ENCODE measurements at regions not wholly inside any gene's neighbourhood (a gene's known extent, or its start where the extent isn't known, plus 50 kb on each side); places are given as distances from the start of the nearest gene placed in this dataset.
"Not testable (repeated sequence)": the region's sequence is repeated elsewhere in the genome, so short reads cannot be mapped to it uniquely, and the experiment has no call there.

DNA sequence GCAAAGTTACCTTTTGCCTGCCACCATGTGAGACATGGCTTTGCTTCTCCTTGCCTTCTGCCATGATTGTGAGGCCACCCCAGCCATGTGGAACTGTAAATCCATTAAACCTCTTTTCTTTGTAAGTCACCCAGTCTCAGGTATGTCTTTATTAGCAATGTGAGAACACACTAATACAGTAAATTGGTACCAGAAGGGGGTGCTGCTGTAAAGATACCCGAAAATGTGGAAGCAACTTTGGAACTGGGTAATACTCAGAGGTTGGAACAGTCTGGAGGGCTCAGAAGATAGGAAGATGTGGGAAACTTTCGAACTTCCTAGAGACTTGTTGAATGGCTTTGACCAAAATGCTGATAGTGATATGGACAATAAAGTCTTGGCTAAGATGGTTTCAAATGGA is 184.8 kb upstream of the LHX8 start:
- not testable (repeated sequence) for DNase-seq

DNA sequence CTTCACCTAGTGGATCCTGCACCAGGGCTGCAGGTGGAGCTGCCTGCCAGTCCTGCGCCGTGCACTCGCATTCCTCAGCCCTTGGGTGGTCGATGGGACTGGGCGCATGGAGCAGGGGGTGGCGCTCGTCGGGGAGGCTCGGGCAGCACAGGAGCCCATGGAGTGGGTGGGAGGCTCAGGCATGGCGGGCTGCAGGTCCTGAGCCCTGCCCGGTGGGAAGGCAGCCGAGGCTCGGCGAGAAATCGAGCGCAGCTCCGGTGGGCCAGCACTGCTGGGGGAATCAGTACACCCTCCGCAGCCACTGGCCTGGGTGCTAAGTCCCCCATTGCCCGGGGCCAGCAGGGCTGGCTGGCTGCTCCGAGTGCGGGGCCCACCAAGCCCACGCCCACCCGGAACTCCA is 182.2 kb upstream of the LHX8 start:
- not testable (repeated sequence) for DNase-seq

DNA sequence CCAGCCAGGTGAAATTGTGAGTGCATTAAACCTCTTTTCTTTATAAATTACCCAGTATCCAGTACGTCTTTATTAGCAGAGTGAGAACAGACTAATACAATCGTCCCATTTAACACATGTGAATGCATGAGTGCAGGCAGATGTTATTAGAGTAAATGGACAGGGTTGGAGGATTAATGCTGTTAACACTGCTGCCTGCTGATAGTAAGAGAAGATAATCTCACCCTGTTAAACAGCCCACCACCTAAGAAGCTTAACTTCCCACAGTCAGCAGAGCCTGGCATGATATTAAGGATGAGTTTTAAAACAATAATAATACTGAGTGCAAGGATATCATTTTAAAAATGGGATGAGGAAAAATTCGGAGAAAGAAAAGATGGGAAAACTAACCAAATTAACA is 181.4 kb upstream of the LHX8 start:
- DNase-seq: no peak

DNA sequence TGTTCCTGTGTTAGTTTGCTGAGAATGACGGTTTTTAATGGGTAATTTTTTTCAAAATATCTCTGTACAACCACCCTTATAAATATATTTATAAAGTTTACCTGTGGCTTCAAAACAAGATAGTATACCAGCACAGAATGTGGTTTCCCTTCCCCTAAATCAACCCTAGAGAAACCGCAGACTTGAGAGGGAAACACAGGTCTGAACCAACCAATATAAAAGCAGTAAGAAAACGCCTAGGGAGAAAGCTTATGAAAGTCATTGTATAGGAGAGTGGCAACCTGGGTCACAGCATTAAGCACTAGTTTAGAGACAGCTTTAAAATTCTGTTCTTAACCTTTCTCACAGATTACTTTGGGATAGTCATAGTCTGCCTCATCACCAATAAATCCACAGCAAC is 180.6 kb upstream of the LHX8 start:
- DNase-seq: no peak

DNA sequence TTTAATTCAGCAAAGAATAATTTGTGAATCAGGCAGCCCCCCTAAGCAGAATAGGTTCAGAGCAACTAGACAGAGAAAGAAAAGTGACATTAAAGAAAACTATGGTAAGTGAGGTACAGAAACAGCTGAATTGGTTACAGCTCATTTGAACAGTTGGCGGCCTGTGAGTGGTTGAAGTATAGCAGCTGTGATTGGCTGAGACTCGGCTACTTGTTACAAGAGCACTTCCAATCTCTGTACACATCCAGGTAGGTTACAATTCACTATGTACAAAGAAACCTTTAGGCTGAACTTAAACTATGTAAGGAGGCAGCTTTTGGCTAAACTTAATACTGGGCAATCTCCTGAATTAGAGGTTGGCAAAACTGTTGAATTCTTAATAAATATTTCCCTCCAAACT is 171.1 kb upstream of the LHX8 start:
- DNase-seq: no peak

DNA sequence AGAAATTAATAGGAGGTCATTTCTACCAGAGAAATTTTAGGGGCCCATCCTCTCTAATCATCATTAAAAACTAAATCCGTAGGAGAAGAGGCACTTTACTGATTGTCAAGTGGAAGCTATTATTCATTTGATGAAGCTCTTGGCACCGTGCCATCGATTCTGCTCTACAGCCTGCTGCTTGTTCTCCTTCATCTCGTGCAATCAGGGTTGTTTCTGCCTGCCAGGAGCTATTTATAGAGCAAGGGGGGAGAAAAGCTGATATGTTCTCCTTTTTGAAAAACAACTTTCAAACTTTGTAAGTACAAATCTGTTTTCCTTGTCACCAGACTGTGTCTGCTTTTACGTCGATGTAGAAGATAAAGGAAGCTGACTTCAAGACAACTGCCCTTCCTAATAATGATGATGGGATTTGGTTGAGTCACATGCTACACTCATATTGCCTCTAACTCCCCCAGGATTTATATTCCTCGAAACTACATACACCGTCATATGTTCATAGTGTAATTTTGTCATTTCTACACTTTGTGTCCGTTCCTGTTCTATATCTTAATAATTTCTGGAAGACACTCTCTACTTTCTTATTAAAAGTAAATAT is 169.6 kb upstream of the LHX8 start:
- peak; percentile 99 for DNase-seq

DNA sequence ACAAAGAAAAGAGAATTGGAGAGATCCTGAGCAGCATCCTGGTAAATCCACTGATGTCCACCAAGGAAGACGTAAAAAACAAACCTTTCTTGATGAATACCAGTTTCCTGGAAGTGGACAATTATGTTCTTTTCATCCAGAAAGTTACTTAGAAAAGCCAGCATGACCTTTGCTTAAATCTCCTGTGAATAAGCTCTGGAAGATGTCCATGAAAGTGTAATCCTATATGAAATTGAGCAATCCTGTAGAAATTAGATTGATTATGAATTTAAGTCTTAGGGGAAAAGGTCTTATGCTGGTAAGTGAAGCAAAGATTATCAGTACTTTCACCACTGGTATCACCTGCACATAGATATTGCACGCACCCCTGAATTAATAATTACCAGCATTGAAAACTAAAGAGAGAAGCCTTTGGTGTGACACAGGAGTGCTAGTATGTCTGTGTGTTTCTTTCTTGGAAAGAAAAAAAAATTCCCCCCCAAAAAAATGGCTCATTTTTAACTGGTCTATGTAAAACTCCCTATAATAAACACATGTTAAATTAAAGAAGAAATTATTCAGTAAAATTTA is 164.5 kb upstream of the LHX8 start:
- DNase-seq: no peak

DNA sequence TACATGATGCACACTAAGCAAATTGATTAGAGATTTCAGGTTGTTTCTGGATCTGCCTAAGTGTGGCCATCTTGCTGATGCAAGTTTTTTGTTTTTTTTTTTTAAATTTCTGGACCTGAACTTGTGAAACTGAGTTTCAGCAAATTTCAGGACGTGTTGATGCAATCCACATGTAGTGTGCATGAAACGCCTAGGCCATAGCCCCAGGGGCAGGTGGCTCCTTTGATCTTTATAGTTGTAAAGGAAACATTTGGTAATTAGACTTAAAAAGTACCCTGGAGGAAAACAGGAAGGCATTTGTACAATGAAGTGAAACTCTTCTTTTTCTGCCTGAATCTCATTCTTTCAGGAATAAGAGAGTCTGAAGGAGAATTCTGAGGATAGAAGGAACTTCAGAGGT is 162.2 kb upstream of the LHX8 start:
- DNase-seq: no peak

DNA sequence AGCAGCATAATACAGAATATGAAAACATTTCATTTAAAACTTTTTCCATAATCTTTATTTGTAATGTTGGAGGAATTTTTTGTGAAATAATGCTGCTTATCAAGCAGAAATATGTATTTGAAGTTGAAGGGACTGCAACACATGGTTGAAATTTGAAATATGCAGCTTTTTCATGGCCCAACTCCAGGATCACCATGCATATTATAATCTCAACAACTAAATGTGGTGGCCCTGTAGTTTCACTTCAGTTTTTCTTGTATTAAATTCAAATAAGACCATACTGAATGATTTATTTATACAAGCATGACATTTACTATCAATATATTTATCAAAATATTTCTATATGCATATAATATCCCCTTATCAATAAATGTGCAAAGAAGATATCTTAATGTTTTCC is 157.7 kb upstream of the LHX8 start:
- DNase-seq: no peak

DNA sequence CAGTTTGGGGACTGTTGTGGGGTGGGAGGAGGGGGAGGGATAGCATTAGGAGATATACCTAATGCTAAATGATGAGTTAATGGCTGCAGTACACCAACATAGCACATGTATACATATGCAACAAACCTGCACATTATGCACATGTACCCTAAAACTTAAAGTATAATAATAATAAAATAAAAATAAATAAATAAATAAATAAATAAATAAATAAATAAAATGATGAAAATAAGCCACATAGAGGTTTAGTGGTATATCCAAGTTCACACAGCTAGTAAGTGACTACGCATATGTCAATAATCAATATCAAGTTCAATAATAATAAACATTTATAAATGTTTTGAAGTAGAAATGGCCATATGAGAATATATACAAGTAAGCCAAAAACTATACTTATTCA is 141.7 kb upstream of the LHX8 start:
- not testable (repeated sequence) for DNase-seq

DNA sequence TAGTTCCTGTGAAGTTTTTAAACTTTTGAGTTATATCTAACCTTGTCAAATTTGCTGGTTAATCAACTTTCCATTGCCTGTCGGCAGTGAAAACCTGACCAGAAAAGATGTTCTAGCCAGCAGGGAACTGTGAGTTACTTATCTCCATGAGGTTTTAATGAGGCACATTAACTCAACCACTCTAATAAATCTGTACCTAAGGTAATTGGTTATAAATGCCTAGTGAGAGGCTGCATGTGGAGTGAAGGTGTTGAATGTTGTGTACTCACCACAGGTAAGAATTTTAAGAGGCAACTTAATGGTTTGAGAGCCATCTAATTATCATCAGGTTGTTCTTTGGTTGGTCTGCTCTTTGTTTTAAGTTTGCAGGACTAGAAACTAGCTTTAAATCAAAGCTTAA is 138.4 kb upstream of the LHX8 start:
- DNase-seq: peak; percentile 88

DNA sequence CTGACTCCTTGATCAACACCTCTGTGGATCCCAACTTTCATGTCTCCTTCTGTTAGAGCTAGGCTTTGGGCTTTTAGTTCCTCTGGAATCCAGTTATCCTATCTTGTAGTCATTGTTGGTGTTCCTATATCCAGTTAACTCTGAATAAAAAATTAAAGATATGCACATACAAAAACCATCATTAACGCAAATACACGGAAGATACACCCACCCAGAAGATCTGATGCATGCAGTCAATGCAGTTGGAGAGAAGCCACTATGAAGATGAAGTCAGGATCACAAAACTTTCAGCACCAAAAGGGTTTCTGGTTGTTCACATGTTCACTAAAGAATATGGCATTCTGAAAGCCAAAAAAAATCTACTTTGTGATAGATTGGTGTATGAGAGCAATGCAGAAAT is 123.6 kb upstream of the LHX8 start:
- no peak for DNase-seq

DNA sequence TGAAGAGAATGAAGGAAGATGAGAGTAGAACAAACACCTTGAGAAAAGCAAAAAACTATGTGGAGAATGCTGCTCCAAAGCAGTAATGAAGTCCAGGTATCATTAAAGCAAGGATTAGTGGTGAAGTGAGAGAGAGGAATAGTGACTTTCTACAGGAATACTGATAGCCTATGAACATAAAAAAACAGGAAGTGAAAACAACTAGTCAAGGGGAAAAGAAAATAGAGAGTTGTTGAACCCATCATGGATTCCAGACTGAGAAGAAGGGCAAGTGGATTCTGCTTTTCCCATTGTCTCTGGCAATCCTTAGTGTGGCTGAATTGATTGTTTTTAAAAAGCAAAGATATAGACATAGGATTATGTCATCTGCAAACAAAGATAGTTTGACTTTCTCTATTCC is 119.9 kb upstream of the LHX8 start:
- DNase-seq: no peak

DNA sequence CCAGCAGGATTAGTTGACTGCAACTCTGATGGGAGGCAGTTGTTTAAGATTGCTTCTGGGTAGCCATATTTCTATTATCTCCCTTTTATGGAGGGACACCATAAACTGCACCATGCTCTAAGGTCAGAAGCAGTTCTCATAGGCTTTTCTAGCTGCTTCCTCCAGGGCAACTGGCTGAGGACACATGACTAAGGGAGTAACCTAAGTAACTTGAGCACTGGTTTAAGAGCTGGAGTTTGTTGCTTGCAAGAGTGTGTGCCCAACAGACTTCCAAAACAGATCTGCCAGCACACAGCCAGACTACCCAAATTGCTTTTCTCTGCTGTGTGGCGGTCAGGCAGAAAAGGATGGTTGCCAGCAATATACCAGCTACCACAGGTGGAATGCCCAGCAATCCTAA is 111.2 kb upstream of the LHX8 start:
- no peak for DNase-seq

DNA sequence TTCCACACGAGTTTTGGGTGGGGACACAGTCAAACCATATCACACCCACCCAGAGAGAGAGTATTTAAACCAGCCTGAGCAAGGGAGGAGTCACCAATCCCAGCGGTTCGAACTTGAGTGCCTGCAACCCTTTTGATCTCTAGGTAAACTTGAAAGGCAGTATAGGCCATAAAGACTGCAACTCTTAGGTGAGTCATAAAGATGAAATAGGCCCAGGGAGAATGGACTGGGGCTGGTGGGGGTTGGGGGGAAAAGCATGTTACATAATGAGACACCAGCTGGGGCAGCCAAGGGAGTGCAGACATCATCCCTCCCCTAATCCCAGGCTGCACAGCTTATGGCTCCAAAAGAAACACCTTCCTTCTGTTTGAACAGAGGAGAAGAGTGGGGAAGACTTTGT is 99.8 kb upstream of the LHX8 start:
- DNase-seq: no peak

DNA sequence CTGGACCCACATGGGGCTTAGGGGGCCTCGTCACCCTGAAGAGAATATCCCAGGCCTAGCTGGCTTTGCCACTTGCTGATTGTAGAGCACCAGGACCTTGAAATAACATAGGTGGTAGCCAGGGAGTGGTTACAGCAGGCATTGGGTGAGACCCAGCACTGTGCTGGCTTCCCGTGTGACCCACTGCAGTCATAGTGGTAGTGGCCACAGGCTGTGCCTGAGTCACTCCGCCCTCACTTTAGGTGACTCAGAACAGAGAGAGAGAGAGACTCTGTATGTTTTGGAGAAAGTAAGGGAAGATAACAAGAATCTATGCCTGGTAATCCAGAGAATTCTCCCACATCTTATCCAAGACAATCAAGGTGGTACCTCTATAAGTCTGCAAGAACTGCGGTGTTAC is 98.7 kb upstream of the LHX8 start:
- no peak for DNase-seq

DNA sequence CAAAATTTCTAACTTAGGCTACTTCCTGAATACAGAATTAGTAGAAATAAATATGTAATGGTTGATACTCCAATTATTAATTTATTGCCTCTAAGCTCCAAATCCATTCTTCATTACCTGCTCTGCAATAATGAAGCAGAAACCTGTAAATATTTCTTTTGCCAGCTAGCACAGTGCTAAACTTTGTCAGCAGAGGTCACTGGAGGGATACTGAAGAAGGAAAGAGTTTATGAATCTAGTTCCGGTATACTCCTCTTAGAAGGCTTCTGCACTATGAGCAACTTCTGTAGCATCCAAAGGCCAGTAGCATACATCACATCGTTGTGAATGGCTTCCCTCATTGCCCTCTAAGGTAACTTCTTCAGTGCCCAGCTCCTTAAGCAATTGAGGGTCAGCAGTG is 81.0 kb upstream of the LHX8 start:
- no peak for DNase-seq

DNA sequence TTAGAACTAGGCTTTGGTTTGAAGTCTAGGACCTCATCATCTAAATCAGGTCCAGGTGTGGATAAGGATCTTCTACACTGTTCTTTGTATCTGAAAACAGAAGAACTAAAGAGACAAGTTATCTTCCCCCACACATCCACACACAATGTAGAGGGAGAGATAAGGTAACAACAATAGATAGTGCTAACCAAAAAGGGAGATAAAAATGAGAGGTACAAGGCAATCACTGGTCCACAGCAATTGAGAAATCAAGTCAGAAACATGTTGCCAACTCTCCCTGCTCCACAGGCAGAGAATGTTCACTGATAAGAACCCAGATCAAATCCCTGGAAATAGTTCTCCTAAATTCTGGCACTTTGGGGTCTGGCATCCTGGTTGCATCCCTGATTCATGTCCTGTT is 75.8 kb upstream of the LHX8 start:
- no peak for DNase-seq

DNA sequence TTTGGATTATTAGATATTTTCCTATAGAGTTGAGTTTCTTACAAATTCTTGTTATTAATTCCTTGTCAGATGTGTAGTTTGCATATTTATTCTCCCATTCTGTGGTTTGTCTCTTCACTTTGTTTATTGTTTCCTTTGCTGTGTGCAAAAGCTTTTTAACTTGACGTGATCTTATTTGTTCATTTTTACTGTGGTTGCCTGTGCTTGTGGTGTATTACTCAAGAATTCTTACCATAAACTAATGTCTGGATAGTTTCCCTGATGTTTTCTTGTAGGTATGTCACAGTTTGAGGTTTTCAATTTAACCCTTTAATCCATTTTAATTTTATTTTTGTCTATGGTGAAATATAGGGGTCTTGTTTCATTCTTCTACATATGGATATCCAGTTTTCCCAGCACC is 72.1 kb upstream of the LHX8 start:
- no peak for DNase-seq

DNA sequence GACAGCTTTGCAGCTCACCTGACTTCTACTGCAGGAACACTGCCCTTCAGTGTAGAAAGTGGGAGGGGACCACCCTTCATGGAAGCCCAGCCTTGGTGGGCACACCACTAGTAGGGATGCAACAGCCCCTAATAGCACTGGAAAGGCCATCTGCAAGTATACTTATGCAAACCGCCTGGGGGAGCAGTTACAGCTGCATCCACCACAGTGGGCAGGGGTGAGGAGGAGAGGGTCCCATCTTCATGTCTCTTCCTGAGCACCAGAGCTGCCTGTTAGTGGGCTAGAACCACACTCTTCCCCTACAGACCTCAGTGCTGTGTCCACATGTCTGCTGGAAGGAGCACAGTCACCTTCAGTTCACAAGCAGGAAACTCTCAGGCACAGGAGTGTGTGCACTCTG is 66.2 kb upstream of the LHX8 start:
- no peak for DNase-seq

DNA sequence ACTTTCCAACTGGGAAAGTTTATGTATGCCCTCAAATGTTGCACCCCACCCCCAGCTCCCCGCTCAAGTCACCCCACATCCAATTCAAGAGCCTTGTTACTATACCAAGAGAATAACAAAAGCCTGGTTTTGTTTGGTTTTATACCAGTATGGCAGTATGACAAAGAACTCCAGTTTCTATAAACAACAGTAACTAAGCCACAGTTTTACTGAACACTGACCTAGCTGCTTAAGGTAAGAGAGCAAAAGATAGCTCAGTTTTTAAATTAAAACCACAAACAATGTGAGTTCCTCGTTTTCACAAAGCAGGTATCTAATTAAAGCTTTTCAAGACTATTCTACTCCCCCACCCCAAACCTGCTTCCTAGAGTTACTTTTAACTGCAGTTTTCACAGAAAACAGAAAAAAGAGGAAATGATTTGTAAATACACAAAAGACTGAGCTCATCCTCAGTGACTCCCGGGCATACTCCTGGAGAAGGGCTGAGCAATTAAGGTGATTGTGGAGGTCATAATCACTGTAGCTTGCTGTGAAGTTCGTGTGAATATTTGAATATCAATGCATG is 59.3 kb upstream of the LHX8 start:
- DNase-seq: no peak

DNA sequence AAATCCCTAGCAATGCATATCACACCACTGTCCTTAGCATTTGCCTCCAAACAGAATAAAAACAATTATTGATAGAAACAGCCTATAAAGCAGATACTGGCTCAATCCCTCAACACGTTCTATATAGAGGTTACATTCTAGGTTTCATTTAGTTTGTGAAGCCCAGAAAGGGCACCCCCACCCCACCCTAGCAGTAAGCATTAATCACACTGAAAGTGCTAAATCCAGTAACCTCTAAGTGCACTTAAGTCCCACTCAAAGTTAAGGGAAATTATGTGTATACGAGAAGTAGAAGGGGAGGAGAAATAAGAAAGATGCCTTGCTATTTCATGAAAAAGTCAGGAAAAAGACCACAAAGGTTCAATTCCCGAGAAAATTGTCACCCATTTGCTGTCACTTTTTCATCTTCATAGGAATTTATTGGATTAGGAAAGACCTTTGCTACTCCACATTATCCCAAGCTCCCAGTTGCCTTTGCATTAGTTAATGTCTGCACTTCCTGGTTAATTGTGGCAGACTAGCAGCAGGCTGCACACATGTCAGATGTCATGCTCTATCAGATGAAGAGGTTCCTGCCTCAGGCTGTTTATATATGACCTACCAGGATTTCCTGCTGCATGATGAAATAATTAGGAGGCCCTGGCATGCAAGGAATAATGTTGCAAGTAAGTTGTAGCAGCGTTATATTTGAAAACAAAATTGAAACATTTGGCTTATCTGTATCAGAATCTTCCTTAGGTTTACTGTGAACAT is 54.5 kb upstream of the LHX8 start:
- no peak for DNase-seq

DNA sequence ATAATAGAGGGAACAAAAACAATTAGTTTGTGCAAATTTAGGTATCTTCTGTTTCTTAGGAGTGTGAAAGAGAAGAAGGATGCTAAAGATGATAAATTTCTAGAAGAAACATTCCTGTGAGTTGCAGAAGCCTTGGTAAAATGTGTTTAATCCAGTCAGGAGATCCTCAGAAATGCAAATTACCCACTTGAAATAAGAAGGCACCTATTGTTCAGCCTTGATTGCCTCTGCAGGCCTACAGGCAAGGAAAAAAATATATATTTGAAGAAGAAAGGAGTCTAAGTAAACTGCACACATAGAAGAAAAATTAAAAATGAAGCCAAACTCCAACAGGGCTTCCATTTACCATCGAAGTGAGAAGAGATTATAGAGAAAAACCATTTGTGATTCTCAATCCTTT is 51.0 kb upstream of the LHX8 start:
- no peak for DNase-seq

DNA sequence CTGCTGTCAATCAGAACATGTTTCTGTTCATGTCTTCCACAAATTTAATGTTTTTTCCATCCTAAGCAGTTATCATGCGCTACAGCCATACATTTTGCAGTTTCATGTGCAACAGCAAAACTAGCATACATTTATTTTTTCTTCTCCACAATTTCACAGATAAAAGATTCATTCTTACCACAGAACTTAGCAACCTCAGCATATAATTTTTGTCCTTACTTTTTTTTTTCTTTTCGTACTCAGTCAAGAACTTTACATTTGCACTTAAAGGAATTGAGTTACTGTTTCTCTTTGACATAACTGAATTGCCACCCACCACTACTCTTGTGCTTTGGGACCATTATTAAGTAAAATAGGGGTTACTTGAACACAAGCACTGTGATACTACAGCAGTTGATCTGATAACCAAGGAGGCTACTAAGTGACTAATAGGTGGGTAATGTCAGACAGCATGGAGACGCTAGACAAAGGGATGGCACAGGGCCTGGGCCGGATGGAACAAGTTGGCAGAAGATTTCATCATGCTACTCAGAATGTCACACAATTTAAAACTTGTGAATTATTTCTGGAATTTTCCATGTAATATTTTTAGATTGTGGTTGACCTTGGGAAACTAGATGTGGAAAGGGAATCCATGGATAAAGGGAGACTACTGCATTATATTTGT is 50.2 kb upstream of the LHX8 start:
- no peak for DNase-seq
